HepG2 (cell line): ENCODE measurements at regions not wholly inside any gene's neighbourhood (a gene's known extent, or its start where the extent isn't known, plus 50 kb on each side); places are given as distances from the start of the nearest gene placed in this dataset.

ENCODE experiments used
- ATAC-seq: fragments of 200-7000 bp; cut with Tn5 transposase; 3 replicates; pipeline ENCODE4 v1.9.1; 2020; ENCODE audit warnings: mild to moderate bottlenecking, moderate library complexity
- BruUV-seq: library from RNA; stranded (reverse); fragments of 400-500 nt; replicated peaks from 2 replicates; lab custom pipeline; 2021; lab: Mats Ljungman, UMichigan
- CTCF ChIA-PET: fragments of 300-600 bp; formaldehyde crosslinking; extraction: SDS; loops from one replicate; lab custom pipeline; 2021; ENCODE audit warnings: low total read pairs, inconsistent platforms, low intra/inter-chr PET ratio; lab: Yijun Ruan, JAX
- POLR2A ChIA-PET: fragments of 350-600 bp; sonication (Branson Sonifier 250); formaldehyde crosslinking; loops from one replicate; lab custom pipeline; 2020; ENCODE audit warnings: antibody characterized with exemption, inconsistent platforms; lab: Yijun Ruan, JAX
- DNase-seq: peaks from one replicate; pipeline ENCODE4 v3.0.0-alpha.2; 2015; ENCODE audit warnings: low spot score
- FAIRE-seq: peaks from 3 replicates; lab custom pipeline; 2011; peaks lifted over from hg19 to GRCh38; lab: Jason Lieb, UNC
- H2AFZ ChIP-seq: one replicate; pipeline ENCODE4 v1.6.1; 2011; ENCODE audit warnings: low read length, inconsistent platforms
- H3K27ac ChIP-seq: fragments of 300-600 bp; 3 replicates; pipeline ENCODE4 v1.8.0; 2011; ENCODE audit warnings: mixed run types, mild to moderate bottlenecking, mixed read lengths, low read length, inconsistent platforms; ENCODE audit not compliant: insufficient read depth; ENCODE audit errors: extremely low read length
- H3K27me3 ChIP-seq, 2 experiments: fragments of 200-600 bp in 1 of 2; 2 replicates in 1 of 2; 3 replicates in 1 of 2; pipeline versions ENCODE4 v1.6.0 to v1.8.0; 2011; ENCODE audit warnings: low read length in 2 of 2, mild to moderate bottlenecking in 2 of 2, moderate library complexity in 2 of 2, inconsistent platforms in 1 of 2; ENCODE audit not compliant: insufficient read depth in 2 of 2, control insufficient read depth in 1 of 2
- H3K36me3 ChIP-seq, 2 experiments: fragments of 200-600 bp in 1 of 2; replicated peaks in 1 of 2; 2 replicates in 1 of 2; 3 replicates in 1 of 2; pipeline versions ENCODE4 v1.5.1 to v1.8.0; 2011; ENCODE audit warnings: low read length in 2 of 2, inconsistent platforms in 1 of 2; ENCODE audit not compliant: insufficient read depth in 2 of 2, control insufficient read depth in 1 of 2
- H3K4me1 ChIP-seq: 2 replicates; pipeline ENCODE4 v1.5.1; 2012; ENCODE audit warnings: low read length, inconsistent platforms; ENCODE audit not compliant: insufficient read depth
- H3K4me2 ChIP-seq: 2 replicates; pipeline ENCODE4 v1.6.0; 2011; ENCODE audit warnings: low read depth, low read length, inconsistent platforms
- H3K4me3 ChIP-seq, 3 experiments: fragments of 200-600 bp in 1 of 3; sonication (generic), shearing (Covaris generic) in 1 of 3; replicated peaks in 1 of 3; 2 replicates each; pipeline ENCODE4 v1.5.1; 2011 to 2016; ENCODE audit warnings: low read length in 3 of 3, inconsistent platforms in 2 of 3, low read depth in 2 of 3, mild to moderate bottlenecking in 2 of 3, control low read depth in 1 of 3, mixed read lengths in 1 of 3; ENCODE audit not compliant: insufficient read depth in 1 of 3
- H3K79me2 ChIP-seq: one replicate; pipeline ENCODE4 v1.6.1; 2011; ENCODE audit warnings: low read length, inconsistent platforms; ENCODE audit not compliant: insufficient read depth
- H3K9ac ChIP-seq: 2 replicates; pipeline ENCODE4 v1.6.0; 2011; ENCODE audit warnings: mild to moderate bottlenecking, low read depth, low read length, inconsistent platforms; ENCODE audit not compliant: insufficient read depth
- H3K9me3 ChIP-seq: 2 replicates; pipeline ENCODE4 v1.5.1; 2012; ENCODE audit warnings: mild to moderate bottlenecking, low read length
- H4K20me1 ChIP-seq: 2 replicates; pipeline ENCODE4 v1.6.0; 2011; ENCODE audit warnings: inconsistent platforms, mild to moderate bottlenecking, low read length, moderate library complexity; ENCODE audit not compliant: insufficient read depth
- FOXK1 ChIP-seq: sonication (generic); formaldehyde crosslinking; IDR thresholded peaks from 2 replicates; pipeline ENCODE4 v1.4.0; 2020; ENCODE audit warnings: low read depth, missing genetic modification reagents, borderline replicate concordance
- NR2F2 ChIP-seq: IDR thresholded peaks from 2 replicates; pipeline ENCODE4 v1.6.1; 2012; ENCODE audit warnings: low read depth, inconsistent platforms, borderline replicate concordance
- ZNF83 ChIP-seq: sonication (generic); formaldehyde crosslinking; IDR thresholded peaks from 2 replicates; pipeline ENCODE4 v1.4.0; 2020; ENCODE audit warnings: missing genetic modification reagents, mild to moderate bottlenecking, borderline replicate concordance
- ZNF883 ChIP-seq: sonication (generic); formaldehyde crosslinking; IDR thresholded peaks from 2 replicates; pipeline ENCODE4 v1.5.1; 2020; ENCODE audit warnings: mild to moderate bottlenecking, missing genetic modification reagents; ENCODE audit errors: not compliant biosample characterization
- WGBS: methylation state at CpG from one replicate; pipeline ENCODE4 v1.1.6; 2017; ENCODE audit warnings: low lambda C conversion rate; 5-methylcytosine and 5-hydroxymethylcytosine counted together
- in situ Hi-C: cut with HindIII; loops from 2 replicates; pipeline ENCODE4 v1.10.0; 2017; ENCODE audit warnings: low pct_unique_long_range_greater_than_20kb; ENCODE audit not compliant: extremely low pct_ligation_motif_present
- intact Hi-C: fragments of 100-400 bp; cut with micrococcal nuclease; formaldehyde crosslinking; loops from one replicate; pipeline ENCODE4 v1.10.0; 2022; ENCODE audit not compliant: unreplicated experiment

DNA sequence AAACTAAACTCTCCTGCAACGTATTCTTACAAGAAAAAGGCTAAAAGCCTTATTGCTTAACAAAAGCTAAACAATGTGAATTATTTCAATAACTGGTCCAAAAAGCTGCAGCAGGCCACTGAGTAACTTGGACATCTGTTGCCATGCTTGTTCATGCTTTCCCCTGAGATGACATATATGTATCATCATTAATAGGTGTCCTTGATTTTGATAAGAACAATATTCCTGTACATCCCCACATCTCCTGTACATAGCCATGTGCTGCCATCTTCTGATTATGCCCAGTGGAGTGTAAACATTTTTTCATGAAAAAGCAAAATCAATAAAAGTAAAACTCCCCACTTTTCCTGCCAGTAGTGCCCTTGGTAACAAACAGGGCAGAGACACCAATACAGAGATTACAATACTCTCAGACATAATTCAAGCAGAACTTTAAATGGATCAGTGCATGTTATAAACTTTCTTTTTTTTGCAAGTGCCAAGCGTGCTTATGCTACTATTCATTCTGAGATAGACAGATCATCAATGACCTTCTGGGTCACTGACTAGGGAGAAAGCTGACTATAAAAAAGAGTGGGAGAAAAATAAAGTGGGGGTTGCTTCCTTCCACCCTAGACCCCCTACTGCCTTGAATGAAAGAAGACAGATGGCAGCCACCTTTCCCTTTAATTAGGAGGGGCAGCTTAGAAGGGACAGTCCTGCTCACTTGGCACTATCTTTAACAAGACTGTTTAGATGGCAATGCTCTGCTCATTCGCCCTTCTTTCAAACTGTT lies 205.5 kb upstream of the KLF14 start:
- Histone ChIP-seq H3K36me3 (peaks cover 0 to 4% of the 10 kb centered on the region in 2 experiments; a peak in 2 of 5 replicates), H3K27ac (peak overlapping the region; percentile 18), H3K27me3 (no peaks in the 10 kb centered on the region), H3K9me3 (no peaks in the 10 kb centered on the region), H3K4me1 (peaks cover 71% of the 10 kb centered on the region), H2AFZ (no peak overlapping the region), H3K4me2 (peak overlapping the region; percentile 82), H3K9ac (peak overlapping the region; percentile 76), H4K20me1 (no peaks in the 10 kb centered on the region; the same call in 1 of the 2 replicates), H3K4me3 (peak overlapping the region; percentile 29 to 69 (median 68); a peak in 4 of 6 replicates), H3K79me2 (peaks cover 84% of the 10 kb centered on the region)
- intact Hi-C loops = loop anchor here (5.0 kb wide), 1 partner anchor 58 kb away; no protein-coding TSS in a partner anchor
- DNase-seq (no peak), ATAC-seq (no peak), FAIRE-seq (no peak)
- POLR2A ChIA-PET = interaction anchor here (1.3 kb wide), 1 partner anchor 41 kb away, joined by 3 read pairs; no protein-coding TSS in a partner anchor
- no peak for TF ChIP-seq ZNF883
- TF ChIP-seq FOXK1 = no peak
- no TSS peak for BruUV-seq
- CTCF ChIA-PET = no interaction called here
- in situ Hi-C loops = no loop called here
- 91% methylated on average over 3 of the region's 3 CpGs for WGBS

DNA sequence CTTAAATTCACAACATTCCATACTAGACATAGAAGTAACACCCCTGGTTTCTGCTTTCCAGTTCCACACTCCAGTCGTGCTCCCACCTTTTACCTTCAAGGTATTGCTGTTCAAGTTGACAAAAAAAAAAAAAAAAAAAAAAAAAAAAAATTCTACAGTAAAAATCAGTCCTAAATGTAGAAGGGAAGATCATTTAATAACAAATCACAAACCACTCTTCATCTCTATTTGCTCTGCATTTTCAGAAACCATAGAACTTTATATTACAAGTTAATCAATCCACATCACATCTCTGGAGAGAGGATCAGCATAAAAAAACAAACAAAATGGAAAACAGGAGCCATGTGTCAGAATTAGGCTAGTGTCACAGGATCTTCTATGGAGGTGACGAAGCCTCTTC lies 206.3 kb upstream of the KLF14 start:
- FAIRE-seq = no peak

More for the DNA sequence above, 206.3 kb upstream of the KLF14 start:
- peaks cover under 1 to 7% of the 10 kb centered on the region in 2 experiments; a peak in 3 of 5 replicates for H3K36me3 ChIP-seq
- H3K4me3 ChIP-seq = peak overlapping the region; percentile 51 to 69 (median 68); a peak in 5 of 6 replicates
- intact Hi-C loops = loop anchor here (5.0 kb wide), 1 partner anchor 57 kb away; no protein-coding TSS in a partner anchor
- H3K9ac ChIP-seq = peak overlapping the region; percentile 76
- TF ChIP-seq NR2F2 (no peak), ZNF83 (CRISPR knock-in tag) (no peak)
- H3K27ac ChIP-seq = peak overlapping the region; percentile 90
- WGBS = 49% methylated on average over 2 of the region's 2 CpGs
- in situ Hi-C loops = no loop called here
- H3K4me1 ChIP-seq = peaks cover 71% of the 10 kb centered on the region
- no peak overlapping the region for H2AFZ ChIP-seq
- DNase-seq = no peak
- POLR2A ChIA-PET = no interaction called here
- CTCF ChIA-PET = no interaction called here
- H3K79me2 ChIP-seq = peaks cover 78% of the 10 kb centered on the region
- H3K27me3 ChIP-seq = no peaks in the 10 kb centered on the region
- no peaks in the 10 kb centered on the region for H3K9me3 ChIP-seq
- H4K20me1 ChIP-seq = no peaks in the 10 kb centered on the region; the same call in 1 of the 2 replicates
- H3K4me2 ChIP-seq = peak overlapping the region; percentile 82
- BruUV-seq = no TSS peak
- no peak for ATAC-seq
